ENCODE measurements at regions not wholly inside any gene's neighbourhood (a gene's known extent, or its start where the extent isn't known, plus 50 kb on each side); places are given as distances from the start of the nearest gene placed in this dataset.
"Not testable (repeated sequence)": the region's sequence is repeated elsewhere in the genome, so short reads cannot be mapped to it uniquely, and the experiment has no call there.

DNA sequence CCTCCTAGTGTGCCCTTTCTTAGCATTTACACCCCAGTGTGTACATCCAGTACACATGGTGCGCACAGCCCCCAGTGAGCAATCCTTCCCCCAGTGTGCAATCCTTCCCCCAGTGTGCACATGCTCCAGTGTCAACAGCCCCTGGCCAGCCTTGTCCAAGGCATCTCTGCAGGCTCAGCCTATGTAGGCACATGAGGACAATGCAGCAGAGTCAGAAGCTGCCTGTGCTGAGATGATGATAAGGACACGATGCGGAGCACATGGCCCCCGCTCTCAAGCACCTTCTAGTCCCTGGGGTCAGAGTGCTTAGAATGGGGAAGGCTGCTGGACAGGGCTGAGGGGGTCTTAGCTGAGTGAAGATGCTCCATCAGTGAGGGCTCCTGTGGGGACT, 69.8 kb downstream of the GADD45G start:
- DNase-seq (ENCODE audit: low spot score) = no peak

DNA sequence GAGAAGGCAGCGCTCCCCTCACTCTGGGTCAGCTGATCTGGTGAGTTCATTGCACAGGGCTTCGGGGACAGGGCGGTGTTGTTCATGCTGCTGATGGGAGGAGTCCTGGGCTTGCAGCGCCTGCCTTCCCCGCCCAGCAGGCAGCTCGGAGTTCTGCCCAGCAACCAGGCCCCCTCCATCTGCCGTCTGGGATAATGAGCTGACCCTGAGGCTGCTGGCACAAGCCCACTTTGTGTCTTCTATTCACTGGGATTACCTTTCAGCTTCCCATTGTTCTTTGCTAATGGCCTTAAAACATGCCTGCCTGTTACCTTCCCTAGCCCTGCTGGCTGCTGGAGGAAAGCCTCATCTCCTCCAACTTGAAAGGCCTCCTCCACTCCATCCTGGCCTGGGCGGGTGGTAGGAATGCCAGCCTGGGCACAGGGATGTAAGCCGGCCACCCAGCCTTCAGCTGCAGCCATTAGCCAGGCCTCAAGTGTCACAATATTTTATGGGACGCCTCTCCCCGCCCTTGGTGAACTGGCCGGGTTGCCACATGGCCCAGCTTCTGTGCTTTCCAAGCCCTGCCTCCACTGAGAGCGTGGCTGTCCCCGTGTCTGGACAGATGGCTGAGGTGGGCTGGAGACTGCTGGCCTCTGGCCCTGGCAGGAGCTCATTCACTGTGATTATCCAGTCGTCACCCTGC, 70.4 kb downstream of the GADD45G start:
- peak; percentile 93 for DNase-seq (ENCODE audit: low spot score)

DNA sequence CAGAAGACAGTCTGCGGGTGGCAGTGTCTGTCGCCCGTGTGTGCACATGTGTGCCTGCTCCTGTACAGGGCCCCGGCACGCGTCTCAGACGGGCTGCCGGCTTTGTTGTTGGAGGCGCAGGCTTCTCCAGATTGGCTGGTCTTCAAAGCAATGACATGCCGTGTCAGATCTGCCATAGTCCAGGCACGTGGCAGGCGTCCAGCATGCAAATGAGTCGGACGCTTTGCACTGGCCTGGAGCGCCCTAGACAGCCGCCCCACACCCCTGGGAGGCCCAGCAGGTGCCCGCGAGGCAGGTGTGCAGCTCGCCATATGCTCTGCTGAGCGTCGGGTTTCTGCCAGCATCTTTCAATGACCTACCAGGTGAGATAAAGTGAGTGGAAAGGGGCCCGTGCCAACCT, 71.5 kb downstream of the GADD45G start:
- no peak for DNase-seq (ENCODE audit: low spot score)

DNA sequence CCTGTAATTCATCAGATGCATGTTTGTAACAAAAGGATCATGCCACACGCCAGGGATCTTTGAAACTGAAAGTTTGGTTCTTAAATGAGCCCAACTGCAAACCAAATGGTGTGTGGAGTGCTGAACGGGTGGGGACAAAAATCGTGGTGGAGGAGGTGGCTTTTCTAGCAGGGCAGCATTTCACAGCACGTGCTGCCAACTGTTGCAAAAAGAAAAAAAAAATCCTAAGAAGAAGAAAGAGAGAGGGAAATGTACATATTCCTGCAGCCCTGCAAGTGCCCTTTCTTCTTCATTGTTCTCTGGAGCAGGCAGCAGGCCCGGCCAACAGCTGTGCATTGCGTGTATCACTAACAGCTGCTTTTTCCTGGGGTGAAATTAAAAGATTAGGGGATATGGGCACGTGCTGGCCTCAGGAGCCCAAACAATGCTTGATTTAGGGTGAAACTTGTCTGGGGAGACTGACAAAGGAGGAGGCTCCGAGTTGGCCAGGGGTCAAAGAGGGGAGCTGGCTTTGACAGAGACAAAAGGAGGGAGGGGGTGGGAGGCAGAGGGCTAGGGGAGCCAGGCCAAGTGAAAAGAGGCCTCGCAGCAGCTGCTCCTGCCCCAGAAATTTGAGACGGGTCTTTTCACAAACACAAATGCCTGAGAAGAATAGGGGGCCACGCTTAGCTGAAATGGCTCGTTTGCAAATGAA, 73.0 kb downstream of the GADD45G start:
- DNase-seq (ENCODE audit: low spot score) = peak; percentile 74

DNA sequence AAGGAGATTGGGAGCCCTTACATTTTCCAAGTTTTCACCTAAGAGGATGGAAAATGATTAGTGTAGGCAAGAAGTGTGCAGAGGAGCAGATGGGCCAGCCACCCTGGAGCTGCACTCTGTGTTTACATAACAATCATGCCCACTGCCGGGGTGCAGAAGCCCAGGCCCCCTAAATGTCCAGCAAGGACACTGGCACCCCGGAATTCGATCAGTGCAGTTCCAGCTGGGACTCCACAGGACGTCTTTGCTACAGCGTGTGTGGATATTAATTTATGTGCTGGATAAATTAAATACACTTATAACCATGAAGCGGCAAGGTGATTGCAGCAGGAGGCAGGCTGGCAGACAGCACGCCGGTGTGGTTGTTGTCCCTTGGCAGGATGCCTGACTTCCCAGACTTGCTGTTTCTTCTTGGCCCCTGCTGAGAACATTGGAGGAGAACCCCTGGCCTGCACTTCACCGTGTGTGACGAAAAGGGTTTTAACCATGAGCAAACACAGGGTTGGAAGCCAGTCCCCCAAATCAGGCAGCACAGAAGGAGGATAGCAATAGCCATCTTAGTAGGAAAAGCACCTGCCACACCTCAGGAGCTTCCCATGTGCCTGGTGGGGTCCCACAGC, 73.7 kb downstream of the GADD45G start:
- DNase-seq (ENCODE audit: low spot score) = peak; percentile 53

DNA sequence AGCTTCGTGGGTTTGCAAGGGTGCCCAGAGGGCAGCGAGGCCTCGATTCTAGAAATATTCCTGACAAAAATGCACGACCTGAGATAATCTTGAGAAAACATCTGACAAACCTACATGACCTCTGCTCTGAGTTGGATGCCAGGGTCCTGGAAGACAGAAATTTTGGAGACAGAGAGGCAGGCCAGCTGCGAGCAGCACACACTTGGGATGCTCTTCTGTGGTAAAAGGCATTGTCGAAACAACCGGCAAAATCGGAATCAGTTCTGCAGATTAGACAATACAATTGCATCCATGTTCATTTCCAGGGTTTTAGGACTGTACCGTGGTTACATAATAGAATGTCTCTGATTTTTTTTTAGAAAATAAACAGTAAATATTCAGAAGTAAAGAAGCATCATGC, 74.2 kb downstream of the GADD45G start:
- no peak for DNase-seq (ENCODE audit: low spot score)

DNA sequence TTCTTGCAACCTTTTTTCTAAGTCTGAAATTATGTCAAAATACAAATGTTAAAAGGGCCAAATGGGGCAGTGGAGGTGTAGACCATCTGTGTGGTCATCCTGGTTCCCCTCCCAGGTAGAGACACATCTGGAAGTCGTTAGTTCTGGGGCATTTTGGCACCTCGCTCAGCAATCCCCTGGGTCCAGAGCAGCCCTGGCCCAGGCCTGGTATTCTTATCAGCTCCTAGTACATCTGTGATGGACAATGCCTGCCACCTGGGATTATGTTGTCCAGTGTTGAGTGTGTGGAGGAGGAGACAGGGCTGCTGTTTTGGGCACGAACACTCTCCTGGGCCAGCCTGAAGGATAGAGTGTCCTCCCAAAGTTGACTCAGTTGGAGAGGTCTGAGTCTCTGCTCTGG, 74.8 kb downstream of the GADD45G start:
- DNase-seq (ENCODE audit: low spot score) = no peak

DNA sequence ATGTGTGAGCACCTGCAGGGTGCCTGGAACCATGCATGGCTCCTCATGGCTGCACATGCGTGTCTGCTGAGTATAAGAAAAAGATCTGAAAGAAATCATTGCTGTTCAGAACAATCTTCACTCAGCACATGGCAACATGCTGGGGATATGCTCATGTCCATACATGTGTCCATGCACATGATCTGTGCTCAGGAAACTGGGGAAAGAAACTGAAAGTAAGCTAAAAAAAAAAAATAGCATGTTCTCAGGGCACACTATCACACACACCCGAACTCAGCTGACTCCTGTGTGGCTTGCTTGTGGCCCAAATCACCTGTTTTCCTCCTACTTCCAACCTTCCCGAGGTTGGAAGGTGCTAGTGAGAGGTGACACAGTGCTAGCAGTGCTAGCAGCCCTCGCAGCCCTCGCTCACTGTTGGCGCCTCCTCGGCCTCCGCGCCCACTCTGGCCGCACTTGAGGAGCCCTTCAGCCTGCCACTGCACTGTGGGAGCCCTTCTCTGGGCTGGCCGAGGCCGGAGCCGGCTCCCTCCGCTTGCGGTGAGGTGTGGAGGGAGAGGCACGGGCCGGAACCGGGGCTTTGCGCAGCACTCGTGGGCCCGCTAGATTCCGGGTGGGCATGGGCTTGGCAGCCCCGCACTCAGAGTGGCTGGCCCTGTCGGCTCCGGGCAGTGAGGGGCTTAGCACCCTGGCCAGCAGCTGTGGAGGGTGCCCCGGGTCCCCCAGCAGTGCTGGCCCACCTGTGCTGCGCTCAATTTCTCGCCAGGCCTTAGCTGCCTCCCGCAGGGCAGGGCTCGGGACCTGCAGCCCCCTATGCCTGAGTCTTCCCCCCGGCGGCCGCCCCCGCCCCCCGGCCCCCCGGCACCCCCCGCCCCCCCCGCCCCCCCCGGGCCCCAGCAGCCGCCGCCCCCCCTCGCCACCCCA, 76.0 kb downstream of the GADD45G start:
- no peak for DNase-seq (ENCODE audit: low spot score)

DNA sequence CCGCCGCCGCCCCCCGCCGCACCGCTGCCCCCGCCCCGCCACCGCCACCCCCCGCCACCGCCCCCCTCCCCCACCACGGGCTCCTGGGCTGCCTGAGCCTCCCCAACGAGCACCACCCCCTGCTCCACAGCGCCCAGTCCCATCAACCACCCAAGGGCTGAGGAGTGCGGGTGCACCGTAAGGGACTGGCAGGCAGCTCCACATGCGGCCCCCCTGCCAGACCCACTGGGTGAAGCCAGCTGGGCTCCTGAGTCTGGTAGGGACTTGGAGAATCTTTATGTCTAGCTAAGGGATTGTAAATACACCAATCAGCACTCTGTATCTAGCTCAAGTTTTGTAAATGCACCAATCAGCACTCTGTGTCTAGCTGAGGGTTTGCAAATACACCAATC, 76.7 kb downstream of the GADD45G start:
- DNase-seq (ENCODE audit: low spot score) = not testable (repeated sequence)

DNA sequence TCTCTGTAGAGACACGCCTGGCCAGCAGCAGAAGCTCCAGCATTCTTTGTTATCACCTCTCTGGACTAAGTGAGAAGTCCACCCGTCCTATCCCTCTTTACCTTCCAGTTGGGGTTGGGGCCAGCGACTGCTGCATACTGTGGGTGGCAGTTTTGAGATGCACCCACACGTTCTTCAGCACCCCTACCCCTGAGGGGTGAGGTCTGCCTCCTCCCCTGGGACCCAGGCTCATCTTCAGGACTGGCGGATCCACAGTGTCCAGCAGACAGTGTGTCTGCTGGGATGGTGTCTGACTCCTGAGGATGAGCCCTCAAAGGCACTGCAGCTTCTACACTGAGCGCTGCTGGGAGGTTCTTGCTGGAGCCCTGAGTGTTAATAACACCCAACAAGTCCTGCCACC, 78.8 kb downstream of the GADD45G start:
- no peak for DNase-seq (ENCODE audit: low spot score)

DNA sequence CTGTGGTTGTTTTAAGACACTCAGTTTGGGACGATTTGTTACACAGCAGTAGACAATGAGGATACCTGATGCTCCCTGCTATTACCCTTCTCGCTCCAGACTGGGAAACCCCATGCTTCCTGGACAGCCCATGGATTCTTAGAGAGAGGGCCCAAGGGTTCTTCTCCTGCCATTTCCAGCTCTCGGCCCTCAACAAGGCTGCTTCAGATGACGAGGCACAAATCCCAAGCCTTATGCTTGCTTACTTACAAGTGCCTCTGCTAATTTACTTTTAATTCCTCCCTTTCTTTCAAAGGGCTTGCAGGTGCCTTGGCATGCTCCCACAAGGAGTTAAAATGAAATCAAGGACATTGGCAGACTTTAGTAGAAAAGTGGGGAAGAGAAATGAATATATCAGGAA, 79.4 kb downstream of the GADD45G start:
- no peak for DNase-seq (ENCODE audit: low spot score)

DNA sequence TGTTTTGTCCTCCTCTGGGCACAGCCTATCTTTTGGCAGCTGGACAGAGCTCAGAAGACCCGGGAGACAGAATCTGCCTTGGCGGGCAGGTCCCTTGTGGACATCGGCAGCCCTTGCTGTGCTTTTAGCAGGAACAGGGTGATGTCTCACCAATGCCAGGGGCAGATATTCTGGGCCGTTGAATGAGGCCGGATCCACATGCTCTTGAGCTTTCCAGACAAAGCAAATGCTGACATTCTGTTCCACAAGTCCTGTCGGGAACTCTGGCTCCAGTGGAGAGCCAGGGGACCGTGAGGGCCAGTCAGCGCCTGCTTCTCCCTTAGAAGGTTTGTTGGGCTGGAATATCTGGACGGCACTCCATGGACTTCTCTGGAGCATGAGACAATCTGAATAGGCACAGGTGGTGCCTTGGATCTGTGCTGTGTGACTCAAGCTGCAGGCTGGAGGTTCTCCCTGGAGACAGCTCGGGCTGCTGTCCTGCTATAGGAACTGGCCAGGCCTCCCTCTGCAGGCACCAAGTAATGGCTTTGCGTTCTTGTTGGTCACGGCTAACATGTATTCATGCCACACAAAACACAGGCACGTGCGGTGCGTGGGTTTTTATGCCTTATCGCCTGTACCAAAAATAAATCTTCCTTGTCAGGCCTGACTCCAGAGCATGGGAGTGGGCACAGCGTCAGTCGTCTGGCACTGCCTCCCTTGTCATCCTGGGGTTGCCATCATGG, 80.3 kb downstream of the GADD45G start:
- no peak for DNase-seq (ENCODE audit: low spot score)

DNA sequence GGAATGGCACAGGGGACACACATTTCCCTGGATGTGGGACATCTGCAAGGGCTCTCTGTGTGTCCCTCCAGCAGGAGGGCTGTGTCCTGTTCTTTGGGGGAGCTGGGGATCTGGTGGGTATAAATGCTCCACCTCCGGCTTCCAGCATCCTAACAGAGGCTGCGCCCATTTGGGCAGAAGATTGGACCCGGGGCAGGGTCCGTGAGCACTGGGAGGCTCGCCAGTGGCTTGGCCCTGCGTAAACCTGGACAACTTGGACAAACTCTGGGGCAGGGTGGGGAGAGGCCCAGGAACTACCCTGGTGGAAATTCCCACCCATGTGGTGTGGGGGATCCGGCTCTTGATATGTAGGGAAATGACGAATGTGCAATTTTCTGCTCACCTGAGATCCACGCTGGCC, 80.9 kb downstream of the GADD45G start:
- DNase-seq (ENCODE audit: low spot score) = no peak

DNA sequence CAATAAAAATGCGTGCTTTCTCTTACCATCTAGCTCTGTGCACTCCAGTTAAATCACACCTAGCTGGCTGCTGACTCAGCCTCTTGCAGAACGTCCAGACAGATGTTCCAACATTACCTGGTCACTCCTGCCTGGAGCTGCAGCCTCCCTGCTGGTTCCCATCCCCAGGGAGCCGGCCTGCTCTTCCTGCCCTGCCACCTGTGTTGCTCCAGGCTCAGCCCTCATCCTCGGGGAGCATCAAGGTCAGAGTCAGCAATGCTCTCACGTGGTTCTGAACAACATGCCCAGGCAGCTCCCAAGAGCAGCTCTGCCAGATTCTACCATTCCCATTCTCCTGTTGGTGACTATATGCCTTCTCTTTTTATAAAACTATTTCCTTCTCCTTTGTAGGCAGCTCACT, 81.3 kb downstream of the GADD45G start:
- DNase-seq (ENCODE audit: low spot score) = no peak

DNA sequence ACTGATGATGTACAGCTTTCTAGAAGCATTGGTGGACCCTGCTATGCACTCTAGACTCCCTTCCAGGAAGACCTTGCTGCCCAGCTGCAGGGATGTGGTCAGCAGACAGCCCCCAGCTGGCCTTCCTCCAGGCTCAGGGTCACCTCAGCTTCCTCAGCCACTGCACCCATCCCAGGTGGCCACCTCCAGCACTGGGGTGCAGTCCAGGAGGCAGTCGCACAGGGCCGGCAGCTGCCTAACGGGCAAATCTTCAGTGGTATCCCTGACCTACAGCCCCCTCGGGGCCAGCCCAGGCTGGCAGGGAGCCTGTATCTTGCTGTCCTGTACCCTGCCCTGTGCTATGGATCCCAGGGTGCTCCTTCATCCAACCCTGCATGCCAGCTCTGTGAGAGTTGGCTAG, 81.8 kb downstream of the GADD45G start:
- DNase-seq (ENCODE audit: low spot score) = no peak

DNA sequence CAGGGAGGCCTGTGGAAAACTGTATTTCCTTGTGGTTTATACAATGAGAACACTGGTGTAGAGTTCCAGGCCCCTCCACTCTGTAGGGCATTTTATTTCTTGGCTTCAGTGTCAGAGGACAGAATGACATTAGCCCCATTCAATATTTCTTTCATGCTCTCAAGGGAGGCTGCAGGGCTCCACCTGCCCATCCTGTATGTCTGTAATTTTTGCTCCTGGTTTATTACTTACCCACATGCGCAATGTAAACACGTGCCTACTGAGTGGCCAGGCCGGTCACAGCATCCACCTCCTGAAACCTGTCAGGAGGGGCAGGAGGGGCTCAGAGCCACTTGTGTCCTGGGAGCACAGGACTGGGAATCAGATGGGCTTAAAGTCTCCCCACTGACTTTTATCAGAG, 82.4 kb downstream of the GADD45G start:
- no peak for DNase-seq (ENCODE audit: low spot score)

DNA sequence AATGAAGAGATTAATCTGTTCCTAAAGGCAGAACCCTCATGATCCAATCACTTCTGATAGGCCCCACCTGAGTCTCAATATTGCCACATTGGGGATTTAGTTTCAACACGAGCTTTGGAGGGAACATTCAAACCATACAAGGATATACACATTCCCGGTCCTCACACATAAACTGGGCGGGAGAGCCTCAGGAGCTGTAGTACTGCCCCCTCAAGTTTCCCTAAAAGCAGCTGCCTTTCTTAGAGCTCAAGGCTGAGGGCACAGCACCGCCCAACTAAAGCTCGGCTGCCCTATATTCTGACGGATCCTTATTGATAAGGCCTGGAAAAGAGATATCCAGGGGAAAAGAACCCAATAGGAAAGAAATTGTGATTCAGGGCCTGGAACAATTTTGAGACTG, 83.0 kb downstream of the GADD45G start:
- no peak for DNase-seq (ENCODE audit: low spot score)

DNA sequence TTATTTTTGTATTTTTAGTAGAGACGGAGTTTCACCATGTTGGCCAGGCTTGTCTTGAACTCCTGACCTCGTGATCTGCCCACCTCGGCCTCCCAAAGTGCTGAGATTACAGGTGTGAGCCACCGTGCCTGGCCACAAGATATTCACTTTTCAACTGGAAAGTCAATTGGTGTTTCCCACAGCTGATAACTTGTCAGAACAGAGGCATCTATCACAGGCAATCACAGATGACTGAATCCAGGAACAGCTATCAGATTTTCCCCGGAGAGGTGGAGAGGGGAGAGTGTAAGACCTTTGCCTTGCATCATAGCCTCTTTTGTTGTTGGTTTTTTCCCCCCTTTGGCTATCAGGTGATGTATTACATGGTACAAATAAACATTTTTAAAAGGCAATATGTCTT, 84.5 kb downstream of the GADD45G start:
- DNase-seq (ENCODE audit: low spot score) = not testable (repeated sequence)

DNA sequence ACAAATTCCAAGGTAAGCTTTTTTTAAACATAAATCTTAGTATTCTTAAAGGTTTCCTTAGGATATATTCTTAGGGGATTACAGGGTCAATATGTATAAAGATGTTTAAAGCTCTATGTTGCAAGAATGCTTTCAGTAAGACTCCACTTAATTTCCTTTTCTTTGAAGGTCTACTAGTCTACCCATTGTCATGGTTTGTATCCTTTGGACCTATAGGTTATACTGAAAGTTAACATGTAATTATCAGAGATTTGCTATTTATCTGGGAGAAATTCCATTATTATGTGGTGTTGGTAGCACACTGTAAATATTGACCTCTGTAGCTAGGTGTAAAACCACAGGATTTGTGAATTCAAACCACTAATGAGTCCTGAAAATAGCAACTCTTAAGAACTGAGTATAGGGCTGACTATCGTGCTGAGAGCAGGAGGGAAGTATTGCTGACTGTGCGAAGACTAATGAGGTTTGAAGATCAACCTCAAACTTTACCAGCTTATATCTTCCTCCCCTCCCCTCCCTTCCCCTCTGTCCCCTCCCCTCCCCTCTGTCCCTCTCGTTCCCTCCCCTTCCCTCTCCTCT, 85.6 kb downstream of the GADD45G start:
- DNase-seq (ENCODE audit: low spot score) = no peak

DNA sequence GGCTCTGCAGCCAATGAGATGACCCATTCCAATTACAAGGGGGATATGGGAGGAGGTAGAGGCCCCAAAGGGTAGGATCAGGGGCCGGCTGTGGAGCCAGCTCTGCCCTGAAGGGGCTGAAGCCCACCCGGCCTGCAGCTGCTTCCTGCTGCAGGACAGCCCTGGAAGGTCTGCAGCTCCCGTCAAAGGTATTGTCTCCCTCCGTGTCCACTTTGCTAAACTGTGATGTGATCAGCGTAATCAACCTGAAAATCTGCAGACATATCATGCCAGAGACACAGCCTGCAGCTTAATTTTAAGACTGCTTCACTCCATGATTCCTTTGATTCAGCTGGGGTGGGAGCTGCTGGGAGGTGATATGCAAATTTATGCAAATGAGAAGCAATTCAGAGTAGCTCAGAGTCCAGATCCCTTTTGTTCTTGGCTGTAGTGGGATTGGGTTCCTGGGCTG, 90.7 kb downstream of the GADD45G start:
- DNase-seq (ENCODE audit: low spot score) = peak; percentile 85

DNA sequence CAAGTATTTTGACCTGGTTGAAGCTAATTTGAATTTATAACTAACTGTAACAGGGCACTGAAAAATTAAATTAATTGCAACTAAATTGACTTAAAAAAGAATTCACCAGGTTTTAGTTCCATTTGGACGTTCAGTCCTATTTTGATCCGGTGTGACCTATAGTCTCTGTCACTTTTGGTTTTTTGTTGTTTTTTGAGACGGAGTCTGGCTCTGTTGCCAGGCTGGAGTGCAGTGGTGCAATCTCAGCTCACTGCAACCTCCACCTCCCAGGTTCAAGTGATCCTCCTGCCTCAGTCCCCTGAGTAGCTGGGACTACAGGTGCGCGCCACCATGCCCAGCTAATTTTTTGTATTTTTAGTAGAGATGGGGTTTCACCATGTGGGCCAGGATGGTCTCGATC, 91.2 kb downstream of the GADD45G start:
- DNase-seq (ENCODE audit: low spot score) = not testable (repeated sequence)

Data from D341Med (cell line).